Endodermal cell (in vitro differentiated cells): ENCODE measurements at regions not wholly inside any gene's neighbourhood (a gene's known extent, or its start where the extent isn't known, plus 50 kb on each side); places are given as distances from the start of the nearest gene placed in this dataset.

Experiments used
- DNase-seq: peaks from one replicate; pipeline ENCODE4 v3.0.0-alpha.2; 2017
- H3K27ac ChIP-seq: 2 replicates; pipeline ENCODE4 v1.5.1; 2013; ENCODE audit warnings: mild to moderate bottlenecking, low read depth, low read length, moderate library complexity
- H3K27me3 ChIP-seq: 2 replicates; pipeline ENCODE4 v1.6.1; 2013; ENCODE audit warnings: mild to moderate bottlenecking, low read length, moderate library complexity; ENCODE audit not compliant: insufficient read depth, control insufficient read depth, poor library complexity, severe bottlenecking
- H3K36me3 ChIP-seq: 2 replicates; pipeline ENCODE4 v1.7.0; 2013; ENCODE audit warnings: mild to moderate bottlenecking, low read length, moderate library complexity; ENCODE audit not compliant: control insufficient read depth, insufficient read depth
- H3K4me1 ChIP-seq: one replicate; pipeline ENCODE4 v1.7.0; 2013; ENCODE audit warnings: low read length; ENCODE audit not compliant: control insufficient read depth, insufficient read depth
- H3K4me3 ChIP-seq: 2 replicates; pipeline ENCODE4 v1.5.1; 2013; ENCODE audit warnings: mild to moderate bottlenecking, low read length, moderate library complexity
- H3K9ac ChIP-seq: 2 replicates; pipeline ENCODE4 v1.6.1; 2013; ENCODE audit warnings: mild to moderate bottlenecking, low read length, moderate library complexity; ENCODE audit not compliant: poor library complexity, severe bottlenecking; ENCODE audit errors: extremely low read depth
- H3K9me3 ChIP-seq: 2 replicates; pipeline ENCODE4 v1.6.1; 2013; ENCODE audit warnings: mild to moderate bottlenecking, low read length, moderate library complexity; ENCODE audit not compliant: control insufficient read depth
- H3K27ac Mint-ChIP-seq: 2 replicates; pipeline ENCODE4 v1.8.0; 2020; ENCODE audit warnings: mixed read lengths
- H3K27me3 Mint-ChIP-seq: 2 replicates; pipeline ENCODE4 v1.8.0; 2021; ENCODE audit warnings: mild to moderate bottlenecking, mixed read lengths; ENCODE audit not compliant: insufficient read depth
- H3K36me3 Mint-ChIP-seq: 2 replicates; pipeline ENCODE4 v1.8.0; 2020; ENCODE audit warnings: low read depth, mixed read lengths
- H3K4me1 Mint-ChIP-seq: 2 replicates; pipeline ENCODE4 v1.8.0; 2020; ENCODE audit warnings: mixed read lengths
- H3K4me3 Mint-ChIP-seq: 2 replicates; pipeline ENCODE4 v1.8.0; 2020; ENCODE audit warnings: mild to moderate bottlenecking, moderate library complexity, mixed read lengths
- H3K9me3 Mint-ChIP-seq: 2 replicates; pipeline ENCODE4 v1.8.0; 2020; ENCODE audit warnings: mild to moderate bottlenecking, mixed read lengths
- WGBS, 2 experiments: methylation state at CpG; one replicate each; pipeline versions ENCODE4 v1.1.5 to v1.1.7; 2013; ENCODE audit warnings: missing lambda C conversion rate in 2 of 2, mixed read lengths in 1 of 2; ENCODE audit not compliant: insufficient coverage in 1 of 2, insufficient read length in 1 of 2; 5-methylcytosine and 5-hydroxymethylcytosine counted together
- TF ChIP-seq, protein P1 (sequence below): fragments of 200-600 bp; sonication (generic); conservative IDR thresholded peaks from 2 replicates; pipeline ENCODE4 v1.5.0; 2021; ENCODE audit warnings: antibody characterized with exemption, mild to moderate bottlenecking

DNA sequence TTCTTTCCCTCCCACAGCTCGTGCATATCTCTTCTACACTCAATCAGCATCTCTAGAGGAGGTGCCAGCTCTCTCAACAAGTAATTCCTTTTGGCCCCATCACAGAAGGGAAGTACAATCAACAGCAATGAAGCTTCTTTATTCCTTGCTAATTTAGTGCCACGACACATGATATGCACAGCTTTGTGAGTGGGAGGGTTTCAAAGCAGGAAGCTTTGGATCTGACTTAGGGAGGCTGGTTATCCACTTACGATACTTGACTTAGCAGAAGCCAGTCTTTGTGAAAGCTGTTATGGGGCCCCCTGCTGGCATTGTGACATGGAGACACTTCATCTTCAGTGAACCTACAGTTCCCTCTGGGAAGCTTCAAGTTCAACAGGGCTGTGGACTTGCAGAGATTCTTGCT, 81.0 kb downstream of the TMEM100 start:
- Histone ChIP-seq H3K9me3 (peaks cover 3% of the 10 kb centered on the region), H3K27me3 (no peaks in the 10 kb centered on the region), H3K4me3 (no peak overlapping the region), H3K36me3 (no peaks in the 10 kb centered on the region), H3K27ac (no peak overlapping the region), H3K4me1 (peaks cover 28% of the 10 kb centered on the region), H3K9ac (no peak overlapping the region)
- H3K27me3 Mint-ChIP-seq, result peaks cover 3% of the 10 kb centered on the region
- H3K9me3 Mint-ChIP-seq, result no peaks in the 10 kb centered on the region
- no peak overlapping the region for H3K4me3 Mint-ChIP-seq
- 48 to 62% methylated on average over 3 of the region's 3 CpGs for WGBS, 2 experiments
- TF ChIP-seq, protein P1, sequence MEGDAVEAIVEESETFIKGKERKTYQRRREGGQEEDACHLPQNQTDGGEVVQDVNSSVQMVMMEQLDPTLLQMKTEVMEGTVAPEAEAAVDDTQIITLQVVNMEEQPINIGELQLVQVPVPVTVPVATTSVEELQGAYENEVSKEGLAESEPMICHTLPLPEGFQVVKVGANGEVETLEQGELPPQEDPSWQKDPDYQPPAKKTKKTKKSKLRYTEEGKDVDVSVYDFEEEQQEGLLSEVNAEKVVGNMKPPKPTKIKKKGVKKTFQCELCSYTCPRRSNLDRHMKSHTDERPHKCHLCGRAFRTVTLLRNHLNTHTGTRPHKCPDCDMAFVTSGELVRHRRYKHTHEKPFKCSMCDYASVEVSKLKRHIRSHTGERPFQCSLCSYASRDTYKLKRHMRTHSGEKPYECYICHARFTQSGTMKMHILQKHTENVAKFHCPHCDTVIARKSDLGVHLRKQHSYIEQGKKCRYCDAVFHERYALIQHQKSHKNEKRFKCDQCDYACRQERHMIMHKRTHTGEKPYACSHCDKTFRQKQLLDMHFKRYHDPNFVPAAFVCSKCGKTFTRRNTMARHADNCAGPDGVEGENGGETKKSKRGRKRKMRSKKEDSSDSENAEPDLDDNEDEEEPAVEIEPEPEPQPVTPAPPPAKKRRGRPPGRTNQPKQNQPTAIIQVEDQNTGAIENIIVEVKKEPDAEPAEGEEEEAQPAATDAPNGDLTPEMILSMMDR, result peak; percentile 79
- peak; percentile 92 for DNase-seq
- H3K4me1 Mint-ChIP-seq, result peaks cover 65% of the 10 kb centered on the region
- H3K27ac Mint-ChIP-seq, result no peak overlapping the region
- H3K36me3 Mint-ChIP-seq, result no peaks in the 10 kb centered on the region

DNA sequence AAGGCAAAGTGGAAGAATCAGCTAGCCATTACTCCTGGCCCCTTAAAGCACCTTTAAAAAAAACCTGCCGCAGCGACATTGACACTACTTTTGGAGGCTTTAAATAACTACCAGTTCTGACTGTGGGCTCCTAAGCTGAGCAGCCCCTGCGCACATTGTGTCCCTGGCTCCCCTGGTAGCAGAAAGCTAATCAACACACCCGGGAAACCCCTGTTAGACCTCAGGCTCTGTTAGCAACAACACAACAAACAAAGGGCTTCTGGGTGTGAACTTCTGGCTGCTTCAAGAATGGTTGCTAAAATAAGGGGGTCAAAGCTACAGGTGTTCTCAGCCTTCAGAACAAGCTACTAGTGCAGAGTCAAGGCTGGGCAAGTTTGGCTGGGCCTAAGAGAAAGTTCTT, 83.6 kb downstream of the TMEM100 start:
- Mint-ChIP-seq H3K9me3 (no peaks in the 10 kb centered on the region), H3K4me3 (no peak overlapping the region), H3K4me1 (peaks cover 76% of the 10 kb centered on the region), H3K27me3 (peaks cover 6% of the 10 kb centered on the region), H3K36me3 (no peaks in the 10 kb centered on the region), H3K27ac (peak overlapping the region; percentile 73)
- H3K27ac ChIP-seq, result no peak overlapping the region
- peaks cover 33% of the 10 kb centered on the region for H3K4me1 ChIP-seq
- H3K36me3 ChIP-seq, result no peaks in the 10 kb centered on the region
- WGBS, 2 experiments, result 91% methylated on average over 3 of the region's 4 CpGs; no CpG with 5 or more reads in 1 of the 2 experiments
- peak; percentile 66 for DNase-seq
- H3K9me3 ChIP-seq, result no peaks in the 10 kb centered on the region
- TF ChIP-seq, protein P1, result no peak
- H3K4me3 ChIP-seq, result no peak overlapping the region
- no peak overlapping the region for H3K9ac ChIP-seq
- H3K27me3 ChIP-seq, result no peaks in the 10 kb centered on the region

GRCh38 chr17:55635253-55635914, 87.3 kb downstream of the TMEM100 start:
- Mint-ChIP-seq H3K4me3 (no peak overlapping the region), H3K27me3 (peaks cover 17% of the 10 kb centered on the region), H3K9me3 (no peaks in the 10 kb centered on the region), H3K4me1 (peaks cover 58% of the 10 kb centered on the region), H3K36me3 (no peaks in the 10 kb centered on the region), H3K27ac (no peak overlapping the region)
- Histone ChIP-seq H3K36me3 (no peaks in the 10 kb centered on the region), H3K4me3 (no peak overlapping the region), H3K27me3 (no peaks in the 10 kb centered on the region), H3K9ac (no peak overlapping the region), H3K4me1 (peaks cover 22% of the 10 kb centered on the region), H3K27ac (no peak overlapping the region), H3K9me3 (no peaks in the 10 kb centered on the region)
- 82 to 91% methylated on average over 4 to 5 of the region's 5 CpGs for WGBS, 2 experiments
- TF ChIP-seq, protein P1, result no peak
- DNase-seq, result no peak
